ENCODE measurements at regions not wholly inside any gene's neighbourhood (a gene's known extent, or its start where the extent isn't known, plus 50 kb on each side); places are given as distances from the start of the nearest gene placed in this dataset.
A peak's percentile ranks its signal among the peaks of the same experiment; 100 is the strongest.

DNA sequence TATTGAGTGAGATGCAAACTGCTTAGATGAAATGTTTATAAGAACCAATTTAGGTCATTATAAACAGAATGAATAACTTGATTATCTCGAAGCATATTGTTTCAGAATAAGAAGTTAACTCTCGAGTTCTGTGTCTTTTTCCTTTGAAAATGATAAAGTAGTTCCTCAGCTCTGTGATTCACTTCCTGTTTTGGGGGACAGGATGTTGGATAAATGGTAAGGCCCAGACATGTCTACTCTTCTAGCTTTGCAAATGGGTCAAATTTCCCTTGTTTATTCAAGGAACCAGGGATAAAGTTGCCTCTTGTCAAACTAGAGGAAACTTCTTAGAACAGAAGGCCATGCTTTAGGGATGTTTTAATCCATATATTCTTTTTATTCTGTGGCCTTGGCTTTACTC lies 246.9 kb downstream of the SOX4 start:
- H3K79me2 ChIP-seq (ENCODE audit: insufficient read depth, low read length), result peaks cover 10% of the 10 kb centered on the region
- TF ChIP-seq CTCF (IDR thresholded peaks at IDR 0.05; ENCODE audit: borderline replicate concordance, extremely low read depth, low read length, poor library complexity, severe bottlenecking) (no peak), EZH2 (IDR thresholded peaks at IDR 0.05; ENCODE audit: borderline replicate concordance, low read depth, low read length, severe bottlenecking) (no peak)

DNA sequence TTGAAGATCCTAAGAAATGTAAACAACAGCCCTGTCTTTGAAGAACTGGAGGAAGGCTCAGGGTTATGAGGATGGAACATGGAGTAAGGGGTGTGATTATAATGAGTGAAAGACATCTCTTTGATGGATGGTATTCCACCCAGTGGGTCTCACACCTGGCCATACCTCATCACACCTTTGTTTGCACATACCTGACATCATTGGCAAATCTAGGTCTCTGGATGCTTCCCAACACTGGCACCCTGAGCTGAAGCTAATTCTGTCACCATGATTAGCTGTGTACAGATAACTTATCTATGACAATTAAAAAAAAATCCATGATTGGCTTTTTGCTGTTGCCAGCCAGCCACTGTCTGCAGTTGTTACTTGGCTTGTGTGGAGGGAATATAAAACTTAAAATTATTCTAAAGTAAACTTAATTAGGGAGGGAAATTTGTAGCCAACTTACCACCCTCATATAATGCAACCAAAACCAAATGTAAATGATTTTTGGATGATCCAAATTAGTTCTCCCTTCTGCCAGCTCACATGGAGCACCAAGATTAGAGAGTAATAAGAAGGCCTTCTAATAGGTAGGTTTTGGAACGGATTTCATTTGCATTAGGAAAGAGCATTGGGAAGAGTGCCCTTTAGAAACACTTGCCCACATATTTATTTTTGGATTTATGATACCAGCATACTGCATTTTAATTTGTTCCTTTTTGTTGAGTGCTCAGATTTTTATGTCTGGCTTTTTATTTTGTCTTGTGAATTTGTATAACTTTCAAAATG lies 249.5 kb downstream of the SOX4 start:
- Histone ChIP-seq H2AFZ (ENCODE audit: low read depth, low read length) (no peak overlapping the region), H3K36me3 (ENCODE audit: insufficient read depth, low read length) (no peaks in the 10 kb centered on the region), H4K20me1 (ENCODE audit: insufficient read depth, low read length) (no peaks in the 10 kb centered on the region), H3K27me3 (ENCODE audit: insufficient read depth, low read length, poor library complexity) (no peaks in the 10 kb centered on the region), H3K4me2 (ENCODE audit: insufficient read depth, low read length) (no peak overlapping the region), H3K9me3 (ENCODE audit: insufficient read depth, low read length, severe bottlenecking) (no peaks in the 10 kb centered on the region), H3K4me3 (ENCODE audit: low read depth in 1 of 2, low read length in 2 of 2) (no peak overlapping the region), H3K4me1 (ENCODE audit: insufficient read depth, low read length) (peaks cover 51% of the 10 kb centered on the region), H3K79me2 (ENCODE audit: insufficient read depth, low read length) (peaks cover 19% of the 10 kb centered on the region), H3K27ac (ENCODE audit: low read length) (0 out of 2 replicates have a peak overlapping the region, but pooled peaks have one; percentile 20), H3K9ac (ENCODE audit: low read depth, low read length) (no peak overlapping the region)
- TF ChIP-seq CTCF (IDR thresholded peaks at IDR 0.05; ENCODE audit: borderline replicate concordance, extremely low read depth, low read length, poor library complexity, severe bottlenecking) (no peak), EZH2 (IDR thresholded peaks at IDR 0.05; ENCODE audit: borderline replicate concordance, low read depth, low read length, severe bottlenecking) (no peak)
- ATAC-seq (ENCODE audit: insufficient read depth, low read depth), result no peak
- DNase-seq, result no peak

More for the DNA sequence above, 246.9 kb downstream of the SOX4 start:
- no peak overlapping the region for H3K9ac ChIP-seq (ENCODE audit: low read depth, low read length)
- H3K27ac ChIP-seq (ENCODE audit: low read length), result peak overlapping the region; percentile 5; the same call in 1 of the 2 replicates
- DNase-seq (no peak), ATAC-seq (ENCODE audit: insufficient read depth, low read depth) (peak; percentile 44; the same call in 1 of the 3 replicates)
- H3K4me2 ChIP-seq (ENCODE audit: insufficient read depth, low read length), result no peak overlapping the region
- H3K4me3 ChIP-seq (ENCODE audit: low read depth in 1 of 2, low read length in 2 of 2), result no peak overlapping the region
- no peaks in the 10 kb centered on the region for H4K20me1 ChIP-seq (ENCODE audit: insufficient read depth, low read length)
- no peaks in the 10 kb centered on the region for H3K36me3 ChIP-seq (ENCODE audit: insufficient read depth, low read length)
- H2AFZ ChIP-seq (ENCODE audit: low read depth, low read length), result no peak overlapping the region
- peaks cover 24% of the 10 kb centered on the region for H3K4me1 ChIP-seq (ENCODE audit: insufficient read depth, low read length)
- no peaks in the 10 kb centered on the region for H3K9me3 ChIP-seq (ENCODE audit: insufficient read depth, low read length, severe bottlenecking)
- no peaks in the 10 kb centered on the region for H3K27me3 ChIP-seq (ENCODE audit: insufficient read depth, low read length, poor library complexity)

GRCh38 chr6:21844120-21844917 lies 250.8 kb downstream of the SOX4 start:
- Histone ChIP-seq H3K4me2 (ENCODE audit: insufficient read depth, low read length) (no peak overlapping the region), H3K9ac (ENCODE audit: low read depth, low read length) (no peak overlapping the region), H3K27ac (ENCODE audit: low read length) (peak overlapping the region; percentile 88), H3K9me3 (ENCODE audit: insufficient read depth, low read length, severe bottlenecking) (no peaks in the 10 kb centered on the region), H3K27me3 (ENCODE audit: insufficient read depth, low read length, poor library complexity) (no peaks in the 10 kb centered on the region), H4K20me1 (ENCODE audit: insufficient read depth, low read length) (no peaks in the 10 kb centered on the region), H3K79me2 (ENCODE audit: insufficient read depth, low read length) (peaks cover 26% of the 10 kb centered on the region), H2AFZ (ENCODE audit: low read depth, low read length) (no peak overlapping the region), H3K4me1 (ENCODE audit: insufficient read depth, low read length) (peaks cover 63% of the 10 kb centered on the region), H3K36me3 (ENCODE audit: insufficient read depth, low read length) (no peaks in the 10 kb centered on the region), H3K4me3 (ENCODE audit: low read depth in 1 of 2, low read length in 2 of 2) (no peak overlapping the region)
- DNase-seq, result no peak
- TF ChIP-seq EZH2 (IDR thresholded peaks at IDR 0.05; ENCODE audit: borderline replicate concordance, low read depth, low read length, severe bottlenecking) (no peak), CTCF (IDR thresholded peaks at IDR 0.05; ENCODE audit: borderline replicate concordance, extremely low read depth, low read length, poor library complexity, severe bottlenecking) (no peak)
- ATAC-seq (ENCODE audit: insufficient read depth, low read depth), result no peak
